PFSK-1 (cell line): ENCODE measurements at regions not wholly inside any gene's neighbourhood (a gene's known extent, or its start where the extent isn't known, plus 50 kb on each side); places are given as distances from the start of the nearest gene placed in this dataset.

Experiments
- FOXP2 ChIP-seq: optimal IDR thresholded peaks from 2 replicates; pipeline ENCODE3; 2011; ENCODE audit warnings: borderline replicate concordance, control low read depth, inconsistent platforms; ENCODE audit not compliant: insufficient read depth; ENCODE audit errors: extremely low read length, extremely low read depth
- POLR2AphosphoS5 ChIP-seq: IDR thresholded peaks from 2 replicates; pipeline ENCODE4 v1.6.1; 2012; ENCODE audit warnings: low read depth, mild to moderate bottlenecking, control low read depth, low read length, moderate library complexity
- SIN3A ChIP-seq: IDR thresholded peaks from 2 replicates; pipeline ENCODE4 v1.6.1; 2012; ENCODE audit warnings: mild to moderate bottlenecking, low read length, moderate library complexity, borderline replicate concordance; ENCODE audit not compliant: insufficient read depth
- TAF1 ChIP-seq: IDR thresholded peaks from 2 replicates; pipeline ENCODE4 v1.6.1; 2012; ENCODE audit warnings: low read length, control low read depth, borderline replicate concordance; ENCODE audit not compliant: insufficient read depth
- TF ChIP-seq, protein P1 (sequence below), 2 experiments: IDR thresholded peaks; 2 replicates each; pipeline versions ENCODE4 v1.6.1 to v1.8.0; 2011 to 2012; ENCODE audit warnings: low read depth in 2 of 2, low read length in 2 of 2, control low read depth in 1 of 2, inconsistent platforms in 1 of 2, mild to moderate bottlenecking in 1 of 2, moderate library complexity in 1 of 2; ENCODE audit not compliant: insufficient read depth in 1 of 2

DNA sequence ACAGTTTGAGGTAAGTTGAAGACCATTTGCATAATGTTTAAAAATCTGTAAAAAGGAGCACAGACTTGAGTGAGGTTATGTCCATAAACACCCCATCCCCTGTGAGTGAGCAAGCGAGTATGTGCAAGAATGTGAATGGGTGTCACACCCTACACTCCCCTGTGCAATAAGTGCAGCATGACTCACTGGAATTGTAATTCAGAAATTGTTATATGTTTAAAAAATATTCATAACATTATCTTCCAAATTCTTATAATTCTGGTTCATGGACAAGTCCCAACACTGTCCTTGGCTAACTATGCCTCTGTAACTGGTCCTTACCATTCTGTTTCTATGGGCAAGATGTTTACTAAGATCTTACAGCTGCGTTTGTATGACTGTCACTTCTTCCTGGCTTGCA, 207.8 kb upstream of the FAR2 start:
- no peak for TF ChIP-seq TAF1
- TF ChIP-seq POLR2AphosphoS5: no peak
- TF ChIP-seq, protein P1, sequence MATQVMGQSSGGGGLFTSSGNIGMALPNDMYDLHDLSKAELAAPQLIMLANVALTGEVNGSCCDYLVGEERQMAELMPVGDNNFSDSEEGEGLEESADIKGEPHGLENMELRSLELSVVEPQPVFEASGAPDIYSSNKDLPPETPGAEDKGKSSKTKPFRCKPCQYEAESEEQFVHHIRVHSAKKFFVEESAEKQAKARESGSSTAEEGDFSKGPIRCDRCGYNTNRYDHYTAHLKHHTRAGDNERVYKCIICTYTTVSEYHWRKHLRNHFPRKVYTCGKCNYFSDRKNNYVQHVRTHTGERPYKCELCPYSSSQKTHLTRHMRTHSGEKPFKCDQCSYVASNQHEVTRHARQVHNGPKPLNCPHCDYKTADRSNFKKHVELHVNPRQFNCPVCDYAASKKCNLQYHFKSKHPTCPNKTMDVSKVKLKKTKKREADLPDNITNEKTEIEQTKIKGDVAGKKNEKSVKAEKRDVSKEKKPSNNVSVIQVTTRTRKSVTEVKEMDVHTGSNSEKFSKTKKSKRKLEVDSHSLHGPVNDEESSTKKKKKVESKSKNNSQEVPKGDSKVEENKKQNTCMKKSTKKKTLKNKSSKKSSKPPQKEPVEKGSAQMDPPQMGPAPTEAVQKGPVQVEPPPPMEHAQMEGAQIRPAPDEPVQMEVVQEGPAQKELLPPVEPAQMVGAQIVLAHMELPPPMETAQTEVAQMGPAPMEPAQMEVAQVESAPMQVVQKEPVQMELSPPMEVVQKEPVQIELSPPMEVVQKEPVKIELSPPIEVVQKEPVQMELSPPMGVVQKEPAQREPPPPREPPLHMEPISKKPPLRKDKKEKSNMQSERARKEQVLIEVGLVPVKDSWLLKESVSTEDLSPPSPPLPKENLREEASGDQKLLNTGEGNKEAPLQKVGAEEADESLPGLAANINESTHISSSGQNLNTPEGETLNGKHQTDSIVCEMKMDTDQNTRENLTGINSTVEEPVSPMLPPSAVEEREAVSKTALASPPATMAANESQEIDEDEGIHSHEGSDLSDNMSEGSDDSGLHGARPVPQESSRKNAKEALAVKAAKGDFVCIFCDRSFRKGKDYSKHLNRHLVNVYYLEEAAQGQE (IDR thresholded peaks at IDR 0.05; ENCODE audit: insufficient read depth in 1 of 2, low read depth in 2 of 2, low read length in 2 of 2): no peak
- no peak for TF ChIP-seq FOXP2
- TF ChIP-seq SIN3A: no peak
